ENCODE measurements at regions not wholly inside any gene's neighbourhood (a gene's known extent, or its start where the extent isn't known, plus 50 kb on each side); places are given as distances from the start of the nearest gene placed in this dataset.

DNA sequence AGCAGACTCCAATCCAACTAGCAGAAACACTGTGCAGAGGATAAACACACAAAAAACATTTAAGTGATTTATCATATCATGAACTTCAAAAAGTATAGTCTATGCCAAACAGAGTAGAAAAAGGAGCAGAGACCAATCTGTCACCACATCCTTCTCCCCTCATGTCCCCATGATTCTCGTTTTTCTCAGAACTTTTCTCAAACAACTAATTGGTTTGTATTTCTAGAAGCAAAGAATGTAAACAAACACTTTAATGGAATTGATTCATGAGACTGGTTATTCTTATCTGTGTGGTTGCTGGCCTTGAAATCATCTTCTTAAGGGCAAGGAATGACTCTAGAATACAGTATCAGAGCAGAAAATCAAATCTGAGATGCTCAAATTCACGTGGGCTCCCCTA lies 294.2 kb upstream of the THBS1 start:
- TF ChIP-seq CTCF (IDR thresholded peaks at IDR 0.05) (no peak), POLR2AphosphoS5 (IDR thresholded peaks at IDR 0.05; ENCODE audit: low read depth, low read length) (no peak), SIN3A (IDR thresholded peaks at IDR 0.05; ENCODE audit: borderline replicate concordance, insufficient read depth, low read depth, low read length) (no peak)

Data from Panc1 (cell line).